Activated T-helper 1 cell treated with anti-CD3 and anti-CD28 coated beads, Interleukin-12 subunit alpha, Interleukin-12 subunit beta, Interleukin-2, Interleukin-4 antibody, amounts not matched to agents 30 ng/mL and 10 ng/mL and 1 ng/mL, durations not matched to agents 14 hours and 24 hours and 36 hours (primary cell): ENCODE measurements at regions not wholly inside any gene's neighbourhood (a gene's known extent, or its start where the extent isn't known, plus 50 kb on each side); places are given as distances from the start of the nearest gene placed in this dataset.

Source experiments
- DNase-seq: peaks from one replicate; pipeline ENCODE4 v3.0.0; 2021; ENCODE audit warnings: low spot score
- H3K27ac Mint-ChIP-seq: one replicate; pipeline ENCODE4 v1.8.0; 2021; ENCODE audit warnings: mild to moderate bottlenecking, mixed read lengths
- H3K27me3 Mint-ChIP-seq: one replicate; pipeline ENCODE4 v1.8.0; 2022; ENCODE audit warnings: mild to moderate bottlenecking, moderate library complexity, mixed read lengths; ENCODE audit not compliant: insufficient read depth
- H3K36me3 Mint-ChIP-seq: one replicate; pipeline ENCODE4 v1.8.0; 2021; ENCODE audit warnings: low read depth, mixed read lengths
- H3K4me1 Mint-ChIP-seq: one replicate; pipeline ENCODE4 v1.8.0; 2021; ENCODE audit warnings: low read depth, mixed read lengths
- H3K4me3 Mint-ChIP-seq: one replicate; pipeline ENCODE4 v1.8.0; 2021; ENCODE audit warnings: mild to moderate bottlenecking, moderate library complexity, mixed read lengths
- H3K9me3 Mint-ChIP-seq: one replicate; pipeline ENCODE4 v1.8.0; 2021; ENCODE audit warnings: mixed read lengths
- intact Hi-C: fragments of 100-400 bp; cut with micrococcal nuclease; formaldehyde crosslinking; loops from one replicate; pipeline ENCODE4 v1.15.1; 2024

GRCh38 chr3:167913219-167913835 is 177.8 kb downstream of the SERPINI1 start:
- Mint-ChIP-seq H3K4me1 (no peaks in the 10 kb centered on the region), H3K36me3 (no peaks in the 10 kb centered on the region), H3K27ac (no peak overlapping the region), H3K9me3 (no peaks in the 10 kb centered on the region), H3K27me3 (peaks cover 4% of the 10 kb centered on the region), H3K4me3 (no peak overlapping the region)
- intact Hi-C loops = no loop called here
- no peak for DNase-seq

- Mint-ChIP-seq H3K27ac (no peak overlapping the region), H3K4me3 (no peak overlapping the region), H3K36me3 (no peaks in the 10 kb centered on the region), H3K9me3 (no peaks in the 10 kb centered on the region), H3K27me3 (peaks cover 4% of the 10 kb centered on the region), H3K4me1 (no peaks in the 10 kb centered on the region)
- DNase-seq = no peak
- intact Hi-C loops = no loop called here
These were observed 174.4 kb downstream of the SERPINI1 start for GRCh38 chr3:167909952-167910351.

GRCh38 chr3:167909504-167909896 is 174.0 kb downstream of the SERPINI1 start:
- no peak overlapping the region for H3K4me3 Mint-ChIP-seq
- no peaks in the 10 kb centered on the region for H3K4me1 Mint-ChIP-seq
- intact Hi-C loops = no loop called here
- no peaks in the 10 kb centered on the region for H3K36me3 Mint-ChIP-seq
- no peak for DNase-seq
- no peak overlapping the region for H3K27ac Mint-ChIP-seq
- no peaks in the 10 kb centered on the region for H3K9me3 Mint-ChIP-seq
- H3K27me3 Mint-ChIP-seq = peaks cover 4% of the 10 kb centered on the region

GRCh38 chr3:167908746-167909503 is 173.4 kb downstream of the SERPINI1 start:
- H3K9me3 Mint-ChIP-seq = no peaks in the 10 kb centered on the region
- no peak overlapping the region for H3K27ac Mint-ChIP-seq
- intact Hi-C loops = no loop called here

GRCh38 chr3:167908221-167908620 is 172.7 kb downstream of the SERPINI1 start:
- H3K9me3 Mint-ChIP-seq = no peaks in the 10 kb centered on the region
- intact Hi-C loops = no loop called here
- H3K27ac Mint-ChIP-seq = no peak overlapping the region
- no peak for DNase-seq
- no peak overlapping the region for H3K4me3 Mint-ChIP-seq
- peaks cover 6% of the 10 kb centered on the region for H3K27me3 Mint-ChIP-seq
- H3K36me3 Mint-ChIP-seq = no peaks in the 10 kb centered on the region
- H3K4me1 Mint-ChIP-seq = no peaks in the 10 kb centered on the region

More at GRCh38 chr3:167908746-167909503, 173.4 kb downstream of the SERPINI1 start:
- Mint-ChIP-seq H3K36me3 (no peaks in the 10 kb centered on the region), H3K4me3 (no peak overlapping the region), H3K27me3 (peaks cover 4% of the 10 kb centered on the region), H3K4me1 (no peaks in the 10 kb centered on the region)
- DNase-seq = no peak

GRCh38 chr3:167901138-167901537 is 165.6 kb downstream of the SERPINI1 start:
- intact Hi-C loops = no loop called here
- Mint-ChIP-seq H3K36me3 (no peaks in the 10 kb centered on the region), H3K27ac (no peak overlapping the region), H3K27me3 (peaks cover 4% of the 10 kb centered on the region), H3K9me3 (no peaks in the 10 kb centered on the region), H3K4me3 (no peak overlapping the region), H3K4me1 (no peaks in the 10 kb centered on the region)
- DNase-seq = no peak

GRCh38 chr3:167899093-167899492 is 163.6 kb downstream of the SERPINI1 start:
- no peaks in the 10 kb centered on the region for H3K4me1 Mint-ChIP-seq

GRCh38 chr3:167898091-167898490 is 162.6 kb downstream of the SERPINI1 start:
- Mint-ChIP-seq H3K9me3 (no peaks in the 10 kb centered on the region), H3K27me3 (peaks cover 2% of the 10 kb centered on the region), H3K4me3 (no peak overlapping the region), H3K36me3 (no peaks in the 10 kb centered on the region), H3K4me1 (no peaks in the 10 kb centered on the region), H3K27ac (no peak overlapping the region)
- intact Hi-C loops = no loop called here
- DNase-seq = no peak

More at GRCh38 chr3:167899093-167899492, 163.6 kb downstream of the SERPINI1 start:
- Mint-ChIP-seq H3K36me3 (no peaks in the 10 kb centered on the region), H3K9me3 (no peaks in the 10 kb centered on the region), H3K27ac (no peak overlapping the region), H3K4me3 (no peak overlapping the region), H3K27me3 (peaks cover 4% of the 10 kb centered on the region)
- no peak for DNase-seq
- intact Hi-C loops = no loop called here

GRCh38 chr3:167895684-167896083 is 160.2 kb downstream of the SERPINI1 start:
- intact Hi-C loops = no loop called here
- Mint-ChIP-seq H3K9me3 (no peaks in the 10 kb centered on the region), H3K4me1 (no peaks in the 10 kb centered on the region), H3K36me3 (no peaks in the 10 kb centered on the region), H3K27me3 (peaks cover 2% of the 10 kb centered on the region), H3K4me3 (no peak overlapping the region), H3K27ac (no peak overlapping the region)
- DNase-seq = no peak

GRCh38 chr3:167895178-167895577 is 159.7 kb downstream of the SERPINI1 start:
- Mint-ChIP-seq H3K4me1 (no peaks in the 10 kb centered on the region), H3K4me3 (no peak overlapping the region), H3K36me3 (no peaks in the 10 kb centered on the region), H3K27ac (no peak overlapping the region), H3K9me3 (no peaks in the 10 kb centered on the region), H3K27me3 (peaks cover 2% of the 10 kb centered on the region)
- no peak for DNase-seq
- intact Hi-C loops = no loop called here

GRCh38 chr3:167892205-167892604 is 156.7 kb downstream of the SERPINI1 start:
- H3K27me3 Mint-ChIP-seq = no peaks in the 10 kb centered on the region
- intact Hi-C loops = no loop called here
- no peak for DNase-seq
- H3K27ac Mint-ChIP-seq = no peak overlapping the region
- no peak overlapping the region for H3K4me3 Mint-ChIP-seq
- H3K4me1 Mint-ChIP-seq = no peaks in the 10 kb centered on the region
- H3K36me3 Mint-ChIP-seq = no peaks in the 10 kb centered on the region
- no peaks in the 10 kb centered on the region for H3K9me3 Mint-ChIP-seq

GRCh38 chr3:167887096-167887495 is 151.6 kb downstream of the SERPINI1 start:
- Mint-ChIP-seq H3K4me1 (no peaks in the 10 kb centered on the region), H3K4me3 (no peak overlapping the region), H3K27me3 (peaks cover 8% of the 10 kb centered on the region), H3K9me3 (no peaks in the 10 kb centered on the region), H3K27ac (no peak overlapping the region), H3K36me3 (no peaks in the 10 kb centered on the region)
- intact Hi-C loops = no loop called here
- DNase-seq = no peak

GRCh38 chr3:167886690-167887089 is 151.2 kb downstream of the SERPINI1 start:
- no peaks in the 10 kb centered on the region for H3K36me3 Mint-ChIP-seq
- intact Hi-C loops = no loop called here

More at GRCh38 chr3:167886690-167887089, 151.2 kb downstream of the SERPINI1 start:
- H3K27me3 Mint-ChIP-seq = peaks cover 8% of the 10 kb centered on the region
- no peaks in the 10 kb centered on the region for H3K9me3 Mint-ChIP-seq
- no peaks in the 10 kb centered on the region for H3K4me1 Mint-ChIP-seq
- no peak overlapping the region for H3K27ac Mint-ChIP-seq
- DNase-seq = no peak
- no peak overlapping the region for H3K4me3 Mint-ChIP-seq
